ENCODE measurements at regions not wholly inside any gene's neighbourhood (a gene's known extent, or its start where the extent isn't known, plus 50 kb on each side); places are given as distances from the start of the nearest gene placed in this dataset.
"Not testable (repeated sequence)": the region's sequence is repeated elsewhere in the genome, so short reads cannot be mapped to it uniquely, and the experiment has no call there.

DNA sequence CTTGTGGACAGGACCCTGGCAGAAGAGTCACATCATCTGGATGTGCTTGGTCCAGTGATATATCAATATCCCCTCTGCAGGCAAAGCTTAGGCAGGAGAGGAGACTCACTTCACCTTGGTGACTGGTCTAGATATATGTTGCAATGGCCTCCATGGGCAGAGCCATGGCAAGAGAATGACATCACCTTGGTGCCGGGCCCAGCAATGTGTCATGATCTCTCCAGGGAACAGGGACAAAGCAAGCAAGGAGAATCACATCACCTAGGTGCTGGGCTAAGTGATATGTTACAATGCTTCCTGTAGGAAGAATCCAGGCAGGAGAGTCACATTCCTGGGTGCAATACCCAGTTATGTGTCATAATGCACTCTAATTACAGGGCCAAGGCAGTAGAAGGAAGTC, 2106.2 kb downstream of the TP53TG3F start:
- peaks cover 37% of the 10 kb centered on the region for H3K9me3 Mint-ChIP-seq
- POLR2A ChIA-PET = no interaction called here

DNA sequence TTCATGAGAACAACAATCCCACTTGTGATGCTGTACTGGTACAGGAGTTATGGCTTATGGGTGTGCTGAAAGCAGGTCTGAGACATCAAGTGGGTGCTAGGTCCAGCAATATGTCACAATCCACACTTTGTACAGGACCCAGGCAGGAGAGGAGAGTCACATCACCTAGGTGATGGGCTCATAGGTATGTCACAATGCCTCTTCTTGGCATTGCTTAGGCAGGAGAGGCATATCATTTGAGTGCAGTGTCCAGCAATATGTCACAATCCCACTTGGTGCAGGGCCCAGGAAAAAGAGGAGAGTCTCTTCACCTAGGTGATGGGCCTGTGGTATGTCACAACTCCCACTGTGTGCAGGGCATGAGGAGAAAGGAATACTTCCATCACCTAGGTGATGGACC, 2110.0 kb downstream of the TP53TG3F start:
- POLR2A ChIA-PET = no interaction called here
- H3K4me1 Mint-ChIP-seq (ENCODE audit: low read depth) = no peaks in the 10 kb centered on the region
- no peak overlapping the region for H3K27ac Mint-ChIP-seq
- no peak for DNase-seq
- no peaks in the 10 kb centered on the region for H3K36me3 Mint-ChIP-seq
- no peaks in the 10 kb centered on the region for H3K27me3 Mint-ChIP-seq
- intact Hi-C loops (cut with micrococcal nuclease) = no loop called here
- H3K9me3 Mint-ChIP-seq = peaks cover 46% of the 10 kb centered on the region
- CTCF ChIA-PET = no interaction called here
- H3K4me3 Mint-ChIP-seq = no peak overlapping the region

More for the DNA sequence above, 2106.2 kb downstream of the TP53TG3F start:
- H3K4me1 Mint-ChIP-seq (ENCODE audit: low read depth) = no peaks in the 10 kb centered on the region
- CTCF ChIA-PET = no interaction called here
- no peaks in the 10 kb centered on the region for H3K36me3 Mint-ChIP-seq
- no peak overlapping the region for H3K27ac Mint-ChIP-seq
- intact Hi-C loops (cut with micrococcal nuclease) = no loop called here
- no peak overlapping the region for H3K4me3 Mint-ChIP-seq
- no peaks in the 10 kb centered on the region for H3K27me3 Mint-ChIP-seq
- no peak for DNase-seq

DNA sequence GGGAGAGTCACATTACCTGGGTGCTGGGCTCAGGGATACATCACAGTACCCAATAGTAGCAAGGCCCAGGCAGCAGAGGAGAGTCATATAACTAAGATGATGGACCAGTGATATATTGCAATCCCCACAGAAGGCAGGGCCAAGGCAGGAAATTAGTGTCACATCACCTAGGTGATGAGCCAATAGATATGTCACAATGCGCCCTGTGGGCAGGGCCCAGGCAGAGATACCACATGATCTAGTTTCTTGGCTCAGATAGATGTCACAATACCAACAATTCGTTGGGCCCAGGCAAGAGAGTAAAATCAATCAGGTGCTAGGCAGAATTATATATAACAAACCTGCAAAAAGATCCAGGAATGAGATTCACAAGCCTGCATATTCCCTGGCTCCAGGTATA, 2111.5 kb downstream of the TP53TG3F start:
- intact Hi-C loops (cut with micrococcal nuclease) = no loop called here
- no peak overlapping the region for H3K4me3 Mint-ChIP-seq
- H3K9me3 Mint-ChIP-seq = peaks cover 47% of the 10 kb centered on the region
- no peak for DNase-seq
- H3K27me3 Mint-ChIP-seq = no peaks in the 10 kb centered on the region
- no peaks in the 10 kb centered on the region for H3K36me3 Mint-ChIP-seq
- no peak overlapping the region for H3K27ac Mint-ChIP-seq
- CTCF ChIA-PET = no interaction called here
- POLR2A ChIA-PET = no interaction called here
- no peaks in the 10 kb centered on the region for H3K4me1 Mint-ChIP-seq (ENCODE audit: low read depth)

- intact Hi-C loops (cut with micrococcal nuclease) = no loop called here
- CTCF ChIA-PET = interaction anchor here (1.0 kb wide), 1 partner anchor 10 kb away, joined by 3 read pairs; no protein-coding TSS in a partner anchor
- no peak overlapping the region for H3K27ac Mint-ChIP-seq
Measured at GRCh38 chr16:35572186-35572585, 2112.8 kb downstream of the TP53TG3F start.

GRCh38 chr16:35573407-35573806, 2114.0 kb downstream of the TP53TG3F start:
- H3K27ac Mint-ChIP-seq = no peak overlapping the region
- no peak for DNase-seq
- ChIA-PET CTCF (no interaction called here), POLR2A (no interaction called here)
- no peaks in the 10 kb centered on the region for H3K27me3 Mint-ChIP-seq
- H3K4me3 Mint-ChIP-seq = no peak overlapping the region
- intact Hi-C loops (cut with micrococcal nuclease) = no loop called here
- H3K9me3 Mint-ChIP-seq = peaks cover 48% of the 10 kb centered on the region
- no peaks in the 10 kb centered on the region for H3K36me3 Mint-ChIP-seq
- H3K4me1 Mint-ChIP-seq (ENCODE audit: low read depth) = no peaks in the 10 kb centered on the region

More at GRCh38 chr16:35572186-35572585, 2112.8 kb downstream of the TP53TG3F start:
- Mint-ChIP-seq H3K4me3 (no peak overlapping the region), H3K36me3 (no peaks in the 10 kb centered on the region), H3K4me1 (ENCODE audit: low read depth) (no peaks in the 10 kb centered on the region), H3K9me3 (peaks cover 46% of the 10 kb centered on the region), H3K27me3 (no peaks in the 10 kb centered on the region)
- no peak for DNase-seq
- POLR2A ChIA-PET = no interaction called here

DNA sequence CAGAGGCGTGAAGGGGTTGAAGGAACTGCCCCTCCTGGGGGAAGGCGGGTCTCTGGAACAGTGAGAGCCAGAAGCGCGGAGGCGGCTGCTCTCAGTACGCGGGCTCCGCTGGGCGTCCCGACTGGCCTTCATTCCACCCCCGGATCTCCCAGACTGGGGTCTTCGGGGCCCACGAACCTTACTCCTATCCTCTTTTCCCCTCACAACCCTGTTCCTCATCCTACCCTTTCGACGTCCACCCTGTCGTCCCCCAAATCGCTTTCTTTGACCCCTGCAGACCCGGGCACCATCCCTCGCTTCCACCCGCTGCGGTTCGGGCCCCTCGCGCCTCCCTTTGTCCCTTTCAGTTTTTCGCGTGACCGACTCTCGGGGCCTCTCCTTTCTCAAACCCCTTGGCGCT, 2114.6 kb downstream of the TP53TG3F start:
- intact Hi-C loops (cut with micrococcal nuclease) = no loop called here
- Mint-ChIP-seq H3K4me3 (no peak overlapping the region), H3K36me3 (no peaks in the 10 kb centered on the region), H3K27me3 (no peaks in the 10 kb centered on the region), H3K27ac (no peak overlapping the region), H3K4me1 (ENCODE audit: low read depth) (no peaks in the 10 kb centered on the region), H3K9me3 (peaks cover 52% of the 10 kb centered on the region)
- ChIA-PET POLR2A (no interaction called here), CTCF (no interaction called here)
- DNase-seq = no peak

DNA sequence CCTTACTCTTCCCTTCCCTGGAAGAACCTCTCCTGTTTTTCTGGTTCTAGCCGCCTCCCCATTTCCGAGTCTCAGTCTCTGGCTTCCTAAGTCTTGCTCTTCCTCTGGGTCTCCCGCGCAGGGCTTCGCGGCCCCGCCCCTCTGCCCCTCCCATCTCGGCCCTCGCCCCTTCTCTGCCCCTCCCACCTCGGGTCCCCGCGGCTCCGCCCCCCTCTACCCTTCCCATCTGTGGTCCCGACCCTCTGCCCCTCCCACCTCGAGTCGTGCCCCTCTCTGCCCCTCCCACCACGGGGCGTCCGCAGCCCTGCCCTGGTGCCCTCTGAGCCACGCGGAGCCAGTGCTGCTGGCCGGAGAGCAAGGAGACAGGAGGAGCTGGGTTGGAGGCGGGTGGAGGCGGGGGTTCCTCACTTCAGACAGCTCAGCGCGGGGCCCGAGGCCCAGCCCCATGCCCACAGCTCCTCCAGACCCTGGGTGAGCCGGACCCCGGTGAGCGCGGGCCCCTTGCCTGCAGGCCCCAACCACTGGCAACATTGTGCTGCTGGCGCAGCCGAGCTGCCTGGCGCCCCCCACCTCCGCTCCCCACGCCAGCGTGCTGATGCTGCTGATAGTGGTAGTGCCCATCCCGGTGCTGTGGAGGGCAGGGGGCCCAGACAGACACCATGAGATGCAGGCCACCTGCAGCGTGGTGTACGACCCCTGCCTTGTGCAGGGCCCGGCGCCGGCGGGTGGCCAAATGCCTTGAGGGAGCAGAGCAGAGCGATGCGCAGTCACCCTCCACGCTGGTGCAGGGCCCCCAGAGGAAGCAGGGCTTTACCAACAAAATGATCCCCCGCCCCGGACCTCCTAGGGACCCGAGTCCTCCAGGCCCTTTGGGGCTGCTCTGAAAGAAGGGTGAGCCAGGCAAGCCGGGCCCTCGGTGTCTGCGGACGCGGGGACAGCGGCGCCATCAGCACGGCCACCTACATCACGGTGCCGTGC, 2115.3 kb downstream of the TP53TG3F start:
- no peaks in the 10 kb centered on the region for H3K27me3 Mint-ChIP-seq
- H3K36me3 Mint-ChIP-seq = no peaks in the 10 kb centered on the region
- peaks cover 51% of the 10 kb centered on the region for H3K9me3 Mint-ChIP-seq
- no peak overlapping the region for H3K4me3 Mint-ChIP-seq
- ChIA-PET CTCF (no interaction called here), POLR2A (no interaction called here)
- H3K4me1 Mint-ChIP-seq (ENCODE audit: low read depth) = no peaks in the 10 kb centered on the region
- intact Hi-C loops (cut with micrococcal nuclease) = no loop called here
- DNase-seq = no peak
- no peak overlapping the region for H3K27ac Mint-ChIP-seq

- intact Hi-C loops (cut with micrococcal nuclease) = no loop called here
- peaks cover 56% of the 10 kb centered on the region for H3K9me3 Mint-ChIP-seq
- no peaks in the 10 kb centered on the region for H3K4me1 Mint-ChIP-seq (ENCODE audit: low read depth)
- ChIA-PET CTCF (no interaction called here), POLR2A (no interaction called here)
- H3K27me3 Mint-ChIP-seq = no peaks in the 10 kb centered on the region
- H3K27ac Mint-ChIP-seq = no peak overlapping the region
- DNase-seq = no peak
- H3K4me3 Mint-ChIP-seq = no peak overlapping the region
- H3K36me3 Mint-ChIP-seq = no peaks in the 10 kb centered on the region
Measured at GRCh38 chr16:35575432-35575821, 2116.0 kb downstream of the TP53TG3F start.

GRCh38 chr16:35585411-35585810, 2126.0 kb downstream of the TP53TG3F start:
- Mint-ChIP-seq H3K27ac (no peak overlapping the region), H3K27me3 (no peaks in the 10 kb centered on the region), H3K9me3 (peaks cover 26% of the 10 kb centered on the region), H3K36me3 (no peaks in the 10 kb centered on the region), H3K4me3 (no peak overlapping the region), H3K4me1 (ENCODE audit: low read depth) (no peaks in the 10 kb centered on the region)
- DNase-seq = no peak
- ChIA-PET POLR2A (no interaction called here), CTCF (no interaction called here)
- intact Hi-C loops (cut with micrococcal nuclease) = no loop called here

DNA sequence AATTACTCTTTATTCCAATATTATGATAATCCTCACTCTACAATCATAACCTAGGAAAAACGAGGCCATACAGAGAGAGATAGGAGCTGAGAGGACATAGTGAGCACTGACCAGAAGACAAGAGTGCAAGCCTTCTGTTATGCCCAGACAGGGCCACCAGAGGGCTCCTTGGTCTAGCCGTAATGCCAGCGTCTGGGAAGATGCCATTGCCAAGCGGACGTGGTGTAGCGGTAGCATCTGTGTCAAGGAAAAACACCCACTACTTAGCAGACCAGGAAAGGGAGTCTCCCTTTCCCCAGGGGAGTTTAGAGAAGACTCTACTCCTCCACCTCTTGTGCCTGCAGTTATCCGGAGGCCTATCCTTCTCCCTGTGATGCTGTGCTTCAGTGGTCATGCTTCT, 2131.5 kb downstream of the TP53TG3F start:
- H3K27ac Mint-ChIP-seq; H3K36me3 Mint-ChIP-seq; intact Hi-C loops (cut with micrococcal nuclease); CTCF ChIA-PET; H3K4me1 Mint-ChIP-seq (ENCODE audit: low read depth); H3K27me3 Mint-ChIP-seq; H3K4me3 Mint-ChIP-seq; POLR2A ChIA-PET; DNase-seq: not testable (repeated sequence)
- peaks cover 28% of the 10 kb centered on the region for H3K9me3 Mint-ChIP-seq

- H3K4me3 Mint-ChIP-seq = no peak overlapping the region
- peaks cover 40% of the 10 kb centered on the region for H3K9me3 Mint-ChIP-seq
- DNase-seq = no peak
- no peaks in the 10 kb centered on the region for H3K36me3 Mint-ChIP-seq
- no peaks in the 10 kb centered on the region for H3K27me3 Mint-ChIP-seq
- intact Hi-C loops (cut with micrococcal nuclease) = no loop called here
- no peaks in the 10 kb centered on the region for H3K4me1 Mint-ChIP-seq (ENCODE audit: low read depth)
- ChIA-PET CTCF (no interaction called here), POLR2A (no interaction called here)
- no peak overlapping the region for H3K27ac Mint-ChIP-seq
Measured at GRCh38 chr16:35596467-35596866, 2137.1 kb downstream of the TP53TG3F start.

- intact Hi-C loops (cut with micrococcal nuclease) = no loop called here
- Mint-ChIP-seq H3K4me3 (no peak overlapping the region), H3K4me1 (ENCODE audit: low read depth) (no peaks in the 10 kb centered on the region), H3K36me3 (no peaks in the 10 kb centered on the region), H3K9me3 (peaks cover 40% of the 10 kb centered on the region), H3K27ac (no peak overlapping the region), H3K27me3 (no peaks in the 10 kb centered on the region)
- no peak for DNase-seq
- ChIA-PET CTCF (no interaction called here), POLR2A (no interaction called here)
Measured at GRCh38 chr16:35598696-35599332, 2139.4 kb downstream of the TP53TG3F start.

Measured in activated CD4-positive, alpha-beta memory T cell treated with anti-CD3 and anti-CD28 coated beads for 36 hours (primary cell).